ENCODE measurements at regions not wholly inside any gene's neighbourhood (a gene's known extent, or its start where the extent isn't known, plus 50 kb on each side); places are given as distances from the start of the nearest gene placed in this dataset.

GRCh38 chr5:88545338-88545737 lies 276.7 kb upstream of the TMEM161B start:
- H3K4me3 ChIP-seq (replicated peaks in 1 of 2; ENCODE audit: low read depth in 2 of 2, low read length in 2 of 2): no peak overlapping the region
- no peak for DNase-seq (ENCODE audit: low read depth in 2 of 2)
- TF ChIP-seq, protein P1, sequence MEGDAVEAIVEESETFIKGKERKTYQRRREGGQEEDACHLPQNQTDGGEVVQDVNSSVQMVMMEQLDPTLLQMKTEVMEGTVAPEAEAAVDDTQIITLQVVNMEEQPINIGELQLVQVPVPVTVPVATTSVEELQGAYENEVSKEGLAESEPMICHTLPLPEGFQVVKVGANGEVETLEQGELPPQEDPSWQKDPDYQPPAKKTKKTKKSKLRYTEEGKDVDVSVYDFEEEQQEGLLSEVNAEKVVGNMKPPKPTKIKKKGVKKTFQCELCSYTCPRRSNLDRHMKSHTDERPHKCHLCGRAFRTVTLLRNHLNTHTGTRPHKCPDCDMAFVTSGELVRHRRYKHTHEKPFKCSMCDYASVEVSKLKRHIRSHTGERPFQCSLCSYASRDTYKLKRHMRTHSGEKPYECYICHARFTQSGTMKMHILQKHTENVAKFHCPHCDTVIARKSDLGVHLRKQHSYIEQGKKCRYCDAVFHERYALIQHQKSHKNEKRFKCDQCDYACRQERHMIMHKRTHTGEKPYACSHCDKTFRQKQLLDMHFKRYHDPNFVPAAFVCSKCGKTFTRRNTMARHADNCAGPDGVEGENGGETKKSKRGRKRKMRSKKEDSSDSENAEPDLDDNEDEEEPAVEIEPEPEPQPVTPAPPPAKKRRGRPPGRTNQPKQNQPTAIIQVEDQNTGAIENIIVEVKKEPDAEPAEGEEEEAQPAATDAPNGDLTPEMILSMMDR (IDR thresholded peaks at IDR 0.05; ENCODE audit: low read depth, low read length): no peak

DNA sequence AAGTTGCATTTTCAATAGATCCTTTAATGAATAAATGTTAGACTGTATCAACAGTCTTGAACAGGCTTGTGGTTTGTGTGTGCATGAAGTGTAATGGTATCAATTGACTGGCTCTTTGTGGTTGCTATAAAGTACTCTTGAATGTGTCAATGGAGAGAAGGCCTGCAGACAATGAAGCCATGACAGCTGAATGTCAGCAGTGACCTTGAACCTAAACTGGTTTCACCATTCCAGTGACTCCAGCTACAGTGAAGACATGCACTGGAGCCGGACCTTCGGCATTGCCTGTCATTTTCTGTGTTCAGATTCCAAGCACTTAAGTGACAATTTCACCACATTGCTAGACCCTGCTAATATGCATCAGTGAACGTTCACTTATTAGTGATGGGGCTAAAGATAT lies 276.0 kb upstream of the TMEM161B start:
- no peak overlapping the region for H3K4me3 ChIP-seq (replicated peaks in 1 of 2; ENCODE audit: low read depth in 2 of 2, low read length in 2 of 2)
- TF ChIP-seq, protein P1 (IDR thresholded peaks at IDR 0.05; ENCODE audit: low read depth, low read length): no peak
- DNase-seq (ENCODE audit: low read depth in 2 of 2): no peak

GRCh38 chr5:88544136-88544645 lies 275.5 kb upstream of the TMEM161B start:
- TF ChIP-seq, protein P1 (IDR thresholded peaks at IDR 0.05; ENCODE audit: low read depth, low read length): no peak

GRCh38 chr5:88542786-88543185 lies 274.1 kb upstream of the TMEM161B start:
- TF ChIP-seq, protein P1 (IDR thresholded peaks at IDR 0.05; ENCODE audit: low read depth, low read length): no peak
- no peak for DNase-seq (ENCODE audit: low read depth in 2 of 2)

More at GRCh38 chr5:88544136-88544645, 275.5 kb upstream of the TMEM161B start:
- DNase-seq (ENCODE audit: low read depth in 2 of 2): no peak
- no peak overlapping the region for H3K4me3 ChIP-seq (replicated peaks in 1 of 2; ENCODE audit: low read depth in 2 of 2, low read length in 2 of 2)

GRCh38 chr5:88540471-88541115 lies 271.9 kb upstream of the TMEM161B start:
- no peak for DNase-seq (ENCODE audit: low read depth in 2 of 2)
- TF ChIP-seq, protein P1 (IDR thresholded peaks at IDR 0.05; ENCODE audit: low read depth, low read length): no peak
- H3K4me3 ChIP-seq (replicated peaks in 1 of 2; ENCODE audit: low read depth in 2 of 2, low read length in 2 of 2): no peak overlapping the region

More at GRCh38 chr5:88542786-88543185, 274.1 kb upstream of the TMEM161B start:
- H3K4me3 ChIP-seq (replicated peaks in 1 of 2; ENCODE audit: low read depth in 2 of 2, low read length in 2 of 2): no peak overlapping the region

GRCh38 chr5:88539693-88540365 lies 271.2 kb upstream of the TMEM161B start:
- TF ChIP-seq, protein P1 (IDR thresholded peaks at IDR 0.05; ENCODE audit: low read depth, low read length): no peak
- no peak for DNase-seq (ENCODE audit: low read depth in 2 of 2)
- no peak overlapping the region for H3K4me3 ChIP-seq (replicated peaks in 1 of 2; ENCODE audit: low read depth in 2 of 2, low read length in 2 of 2)
